WERI-Rb-1 (cell line): ENCODE measurements at regions not wholly inside any gene's neighbourhood (a gene's known extent, or its start where the extent isn't known, plus 50 kb on each side); places are given as distances from the start of the nearest gene placed in this dataset.

Experiments
- DNase-seq: peaks from one replicate; pipeline ENCODE4 v3.0.0-alpha.2; 2020
- H3K27ac ChIP-seq: fragments of 250-450 bp; sonication (Bioruptor Pico); 2 replicates; pipeline ENCODE4 v1.5.1; 2020; ENCODE audit warnings: mild to moderate bottlenecking, moderate library complexity
- H3K27me3 ChIP-seq: fragments of 250-450 bp; sonication (Bioruptor Pico); 2 replicates; pipeline ENCODE4 v1.5.1; 2021; ENCODE audit warnings: mild to moderate bottlenecking, low read depth, moderate library complexity; ENCODE audit not compliant: insufficient read depth, severe bottlenecking
- H3K36me3 ChIP-seq: fragments of 250-450 bp; sonication (Bioruptor Pico); 2 replicates; pipeline ENCODE4 v1.5.1; 2020; ENCODE audit warnings: mild to moderate bottlenecking, moderate library complexity
- H3K4me3 ChIP-seq: 2 replicates; pipeline ENCODE4 v1.5.1; 2011; ENCODE audit warnings: low read depth, mild to moderate bottlenecking, control low read depth, low read length
- H3K9me3 ChIP-seq: fragments of 250-450 bp; sonication (Bioruptor Pico); 2 replicates; pipeline ENCODE4 v1.5.1; 2021; ENCODE audit warnings: mild to moderate bottlenecking, moderate library complexity; ENCODE audit not compliant: severe bottlenecking
- TF ChIP-seq, protein P1 (sequence below): IDR thresholded peaks from 2 replicates; pipeline ENCODE4 v1.5.1; 2011; ENCODE audit warnings: low read depth, mild to moderate bottlenecking, control low read depth, inconsistent platforms, low read length

DNA sequence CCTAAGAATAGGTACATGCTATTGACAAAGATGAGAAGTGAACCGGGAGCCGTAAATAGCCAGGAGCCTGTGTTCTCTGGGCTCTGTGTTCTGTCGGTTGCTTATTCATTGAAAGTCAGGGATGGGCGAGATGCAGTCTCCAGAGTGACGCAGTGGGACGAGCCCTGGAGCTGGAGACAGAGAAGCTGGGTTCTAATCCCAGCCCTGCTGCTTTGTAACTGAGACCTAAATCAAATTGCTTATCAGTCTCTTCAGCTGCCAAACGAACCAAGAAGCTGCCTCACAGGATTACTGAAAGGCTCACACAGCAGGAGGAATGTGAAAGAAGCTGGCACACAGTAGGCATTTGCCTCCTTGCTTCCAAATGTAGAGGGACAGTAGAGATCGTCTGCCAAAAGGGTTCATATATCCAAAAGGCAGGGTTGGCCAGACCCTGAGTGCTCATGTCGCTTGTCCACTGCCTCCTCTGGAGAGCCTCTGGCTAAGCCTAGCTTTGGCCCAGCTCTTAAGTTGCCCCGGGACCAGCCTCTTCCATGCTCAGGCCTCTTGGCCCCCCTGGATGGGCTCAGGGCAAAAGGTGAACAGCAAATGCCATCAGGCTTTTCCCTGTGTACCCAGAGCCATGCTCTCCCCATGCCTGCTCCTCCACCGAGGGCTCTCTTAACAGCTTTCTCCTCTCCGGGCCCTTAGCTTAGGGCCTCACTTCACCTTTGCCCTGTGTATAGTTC, 134.2 kb upstream of the IPO9 start:
- Histone ChIP-seq H3K36me3 (peaks cover 3% of the 10 kb centered on the region; the same call in 1 of the 2 replicates), H3K9me3 (no peaks in the 10 kb centered on the region), H3K27me3 (no peaks in the 10 kb centered on the region), H3K4me3 (no peak overlapping the region), H3K27ac (no peak overlapping the region)
- peak; percentile 55 for DNase-seq
- TF ChIP-seq, protein P1, sequence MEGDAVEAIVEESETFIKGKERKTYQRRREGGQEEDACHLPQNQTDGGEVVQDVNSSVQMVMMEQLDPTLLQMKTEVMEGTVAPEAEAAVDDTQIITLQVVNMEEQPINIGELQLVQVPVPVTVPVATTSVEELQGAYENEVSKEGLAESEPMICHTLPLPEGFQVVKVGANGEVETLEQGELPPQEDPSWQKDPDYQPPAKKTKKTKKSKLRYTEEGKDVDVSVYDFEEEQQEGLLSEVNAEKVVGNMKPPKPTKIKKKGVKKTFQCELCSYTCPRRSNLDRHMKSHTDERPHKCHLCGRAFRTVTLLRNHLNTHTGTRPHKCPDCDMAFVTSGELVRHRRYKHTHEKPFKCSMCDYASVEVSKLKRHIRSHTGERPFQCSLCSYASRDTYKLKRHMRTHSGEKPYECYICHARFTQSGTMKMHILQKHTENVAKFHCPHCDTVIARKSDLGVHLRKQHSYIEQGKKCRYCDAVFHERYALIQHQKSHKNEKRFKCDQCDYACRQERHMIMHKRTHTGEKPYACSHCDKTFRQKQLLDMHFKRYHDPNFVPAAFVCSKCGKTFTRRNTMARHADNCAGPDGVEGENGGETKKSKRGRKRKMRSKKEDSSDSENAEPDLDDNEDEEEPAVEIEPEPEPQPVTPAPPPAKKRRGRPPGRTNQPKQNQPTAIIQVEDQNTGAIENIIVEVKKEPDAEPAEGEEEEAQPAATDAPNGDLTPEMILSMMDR, result no peak

- Histone ChIP-seq H3K4me3 (no peak overlapping the region), H3K9me3 (no peaks in the 10 kb centered on the region)
- TF ChIP-seq, protein P1, result no peak
Observed at GRCh38 chr1:201695607-201696006, 133.3 kb upstream of the IPO9 start.

GRCh38 chr1:201696217-201696761, 132.7 kb upstream of the IPO9 start:
- no peak overlapping the region for H3K4me3 ChIP-seq
- H3K27me3 ChIP-seq, result no peaks in the 10 kb centered on the region
- peaks cover under 1% of the 10 kb centered on the region for H3K9me3 ChIP-seq
- peaks cover 3% of the 10 kb centered on the region; the same call in 1 of the 2 replicates for H3K36me3 ChIP-seq
- H3K27ac ChIP-seq, result peak overlapping the region; percentile 9; the same call in 1 of the 2 replicates
- TF ChIP-seq, protein P1, result no peak
- DNase-seq, result peak; percentile 66

More at GRCh38 chr1:201695607-201696006, 133.3 kb upstream of the IPO9 start:
- H3K27me3 ChIP-seq, result no peaks in the 10 kb centered on the region
- DNase-seq, result no peak
- H3K36me3 ChIP-seq, result peaks cover 3% of the 10 kb centered on the region; the same call in 1 of the 2 replicates
- no peak overlapping the region for H3K27ac ChIP-seq

DNA sequence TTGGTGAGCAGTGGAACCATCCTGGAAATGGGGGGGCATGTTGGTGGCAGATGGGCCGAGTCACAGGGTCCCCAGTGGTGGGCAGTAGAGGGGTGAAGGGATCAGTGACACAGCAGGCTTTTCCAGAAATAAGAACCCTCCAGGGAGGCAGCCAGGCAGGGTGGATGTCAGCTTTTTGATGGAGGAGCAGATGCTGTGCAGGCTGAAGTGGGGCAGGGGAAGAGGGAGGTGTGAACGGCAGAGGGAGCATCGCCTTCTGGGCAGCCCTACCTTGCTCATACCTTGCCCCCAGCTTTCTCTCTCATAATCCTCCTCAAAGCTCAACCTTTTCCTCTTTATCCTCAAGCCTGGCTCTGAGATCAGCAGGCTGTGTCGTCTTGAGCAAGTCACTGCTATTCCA, 131.8 kb upstream of the IPO9 start:
- no peak overlapping the region for H3K4me3 ChIP-seq
- H3K27ac ChIP-seq, result no peak overlapping the region
- peaks cover 9% of the 10 kb centered on the region for H3K9me3 ChIP-seq
- TF ChIP-seq, protein P1, result peak; percentile 75
- peaks cover 3% of the 10 kb centered on the region; the same call in 1 of the 2 replicates for H3K36me3 ChIP-seq
- peak; percentile 70 for DNase-seq
- no peaks in the 10 kb centered on the region for H3K27me3 ChIP-seq

- peaks cover 3% of the 10 kb centered on the region; the same call in 1 of the 2 replicates for H3K36me3 ChIP-seq
- no peaks in the 10 kb centered on the region for H3K27me3 ChIP-seq
- no peak overlapping the region for H3K27ac ChIP-seq
- no peak overlapping the region for H3K4me3 ChIP-seq
- DNase-seq, result no peak
- TF ChIP-seq, protein P1, result no peak
- peaks cover 9% of the 10 kb centered on the region for H3K9me3 ChIP-seq
Observed at GRCh38 chr1:201701831-201702230, 127.1 kb upstream of the IPO9 start.
